ENCODE measurements at regions not wholly inside any gene's neighbourhood (a gene's known extent, or its start where the extent isn't known, plus 50 kb on each side); places are given as distances from the start of the nearest gene placed in this dataset.

DNA sequence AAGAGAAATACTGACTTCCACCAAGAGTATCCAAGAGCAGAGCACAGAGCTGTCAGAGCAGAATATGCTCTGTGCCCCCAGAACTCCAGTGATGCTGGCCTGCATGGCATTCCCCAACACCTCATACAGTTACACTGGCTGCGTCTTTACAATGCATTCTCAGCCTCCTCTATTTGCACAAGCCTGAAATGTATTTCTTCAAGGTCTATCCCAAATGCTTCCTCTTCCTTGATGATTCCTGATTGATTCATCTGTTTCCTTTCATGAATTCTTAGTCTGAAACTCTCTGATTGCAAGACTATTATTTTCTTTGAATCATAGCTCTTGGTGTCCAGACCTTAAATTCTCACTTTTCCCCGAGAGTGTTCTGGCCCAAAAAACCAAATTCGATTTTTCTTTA lies 664.7 kb downstream of the MECOM start:
- TF ChIP-seq, protein P1, sequence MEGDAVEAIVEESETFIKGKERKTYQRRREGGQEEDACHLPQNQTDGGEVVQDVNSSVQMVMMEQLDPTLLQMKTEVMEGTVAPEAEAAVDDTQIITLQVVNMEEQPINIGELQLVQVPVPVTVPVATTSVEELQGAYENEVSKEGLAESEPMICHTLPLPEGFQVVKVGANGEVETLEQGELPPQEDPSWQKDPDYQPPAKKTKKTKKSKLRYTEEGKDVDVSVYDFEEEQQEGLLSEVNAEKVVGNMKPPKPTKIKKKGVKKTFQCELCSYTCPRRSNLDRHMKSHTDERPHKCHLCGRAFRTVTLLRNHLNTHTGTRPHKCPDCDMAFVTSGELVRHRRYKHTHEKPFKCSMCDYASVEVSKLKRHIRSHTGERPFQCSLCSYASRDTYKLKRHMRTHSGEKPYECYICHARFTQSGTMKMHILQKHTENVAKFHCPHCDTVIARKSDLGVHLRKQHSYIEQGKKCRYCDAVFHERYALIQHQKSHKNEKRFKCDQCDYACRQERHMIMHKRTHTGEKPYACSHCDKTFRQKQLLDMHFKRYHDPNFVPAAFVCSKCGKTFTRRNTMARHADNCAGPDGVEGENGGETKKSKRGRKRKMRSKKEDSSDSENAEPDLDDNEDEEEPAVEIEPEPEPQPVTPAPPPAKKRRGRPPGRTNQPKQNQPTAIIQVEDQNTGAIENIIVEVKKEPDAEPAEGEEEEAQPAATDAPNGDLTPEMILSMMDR (IDR thresholded peaks at IDR 0.05; ENCODE audit: poor library complexity): no peak
- no peak for TF ChIP-seq EZH2phosphoT487 (IDR thresholded peaks at IDR 0.05; ENCODE audit: low read depth, severe bottlenecking, unreplicated experiment)
- no peak for TF ChIP-seq EZH2 (IDR thresholded peaks at IDR 0.05; ENCODE audit: borderline replicate concordance)
